HEK293 (cell line): ENCODE measurements at regions not wholly inside any gene's neighbourhood (a gene's known extent, or its start where the extent isn't known, plus 50 kb on each side); places are given as distances from the start of the nearest gene placed in this dataset.

Experiments
- CTCF ChIA-PET: fragments of 350-600 bp; formaldehyde crosslinking; extraction: SDS; loops from one replicate; lab custom pipeline; 2021; ENCODE audit warnings: antibody characterized with exemption; lab: Yijun Ruan, JAX
- POLR2A ChIA-PET: fragments of 300-600 bp; formaldehyde crosslinking; extraction: SDS; loops from one replicate; lab custom pipeline; 2020; ENCODE audit warnings: antibody characterized with exemption, inconsistent platforms; lab: Yijun Ruan, JAX
- H3K27ac ChIP-seq: fragments of 200-500 bp; sonication (Bioruptor generic); 2 replicates; pipeline ENCODE4 v1.5.1; 2014; ENCODE audit warnings: low read depth, low read length, control low read depth, inconsistent platforms; ENCODE audit errors: extremely low read depth
- H3K36me3 ChIP-seq, 2 experiments: fragments of 200-500 bp in 1 of 2; sonication (Bioruptor generic) in 1 of 2; 1 replicate in 1 of 2; 2 replicates in 1 of 2; pipeline ENCODE4 v1.5.1; 2014 to 2017; ENCODE audit warnings: inconsistent platforms in 2 of 2, low read length in 2 of 2; ENCODE audit not compliant: control insufficient read depth in 2 of 2, insufficient read depth in 1 of 2
- H3K4me1 ChIP-seq: fragments of 200-500 bp; sonication (Bioruptor generic); 2 replicates; pipeline ENCODE4 v1.5.1; 2014; ENCODE audit warnings: mild to moderate bottlenecking, low read length, inconsistent platforms; ENCODE audit not compliant: control insufficient read depth, insufficient read depth
- H3K4me3 ChIP-seq: 2 replicates; pipeline ENCODE4 v1.5.1; 2011; ENCODE audit warnings: low read depth, mild to moderate bottlenecking, control low read depth, low read length, moderate library complexity
- H3K9me3 ChIP-seq: fragments of 200-500 bp; sonication (Bioruptor generic); 2 replicates; pipeline ENCODE4 v1.5.1; 2014; ENCODE audit warnings: low read depth, low read length, inconsistent platforms; ENCODE audit not compliant: control insufficient read depth, insufficient read depth
- BCL11B ChIP-seq: fragments of 450-650 bp; formaldehyde crosslinking; IDR thresholded peaks from 2 replicates; pipeline ENCODE4 v1.5.1; 2016; ENCODE audit warnings: low read depth, missing biosample characterization, missing genetic modification characterization
- GLIS2 ChIP-seq: fragments of 450-650 bp; formaldehyde crosslinking; IDR thresholded peaks from 2 replicates; pipeline ENCODE4 v1.5.1; 2016; ENCODE audit warnings: missing biosample characterization, missing genetic modification characterization
- REST ChIP-seq: fragments of 450-650 bp; formaldehyde crosslinking; IDR thresholded peaks from 2 replicates; pipeline ENCODE4 v1.5.1; 2016; ENCODE audit warnings: missing biosample characterization, missing genetic modification characterization
- SETDB1 ChIP-seq: IDR thresholded peaks from one replicate; pipeline ENCODE4 v1.6.1; 2017; ENCODE audit warnings: mild to moderate bottlenecking, low read length, moderate library complexity, mixed read lengths; ENCODE audit not compliant: insufficient read length
- SP2 ChIP-seq: fragments of 450-650 bp; formaldehyde crosslinking; IDR thresholded peaks from 2 replicates; pipeline ENCODE4 v1.5.1; 2016; ENCODE audit warnings: missing biosample characterization, missing genetic modification characterization
- ZBTB8A ChIP-seq: fragments of 450-650 bp; formaldehyde crosslinking; IDR thresholded peaks from 2 replicates; pipeline ENCODE4 v1.5.1; 2016; ENCODE audit warnings: missing biosample characterization, missing genetic modification characterization
- ZFP69B ChIP-seq: fragments of 450-650 bp; formaldehyde crosslinking; IDR thresholded peaks from 2 replicates; pipeline ENCODE4 v1.5.1; 2016; ENCODE audit warnings: missing biosample characterization, missing genetic modification characterization
- ZIC2 ChIP-seq: fragments of 450-650 bp; formaldehyde crosslinking; IDR thresholded peaks from 2 replicates; pipeline ENCODE4 v1.5.1; 2016; ENCODE audit warnings: missing biosample characterization, missing genetic modification characterization
- ZNF155 ChIP-seq: fragments of 450-650 bp; formaldehyde crosslinking; IDR thresholded peaks from 2 replicates; pipeline ENCODE4 v1.5.1; 2016; ENCODE audit warnings: missing biosample characterization, missing genetic modification characterization
- ZNF2 ChIP-seq: fragments of 450-650 bp; formaldehyde crosslinking; IDR thresholded peaks from 2 replicates; pipeline ENCODE4 v1.5.1; 2016; ENCODE audit warnings: missing biosample characterization, missing genetic modification characterization
- ZNF211 ChIP-seq: fragments of 450-650 bp; formaldehyde crosslinking; IDR thresholded peaks from 2 replicates; pipeline ENCODE4 v1.5.1; 2016; ENCODE audit warnings: low read depth, missing biosample characterization, missing genetic modification characterization
- ZNF221 ChIP-seq: fragments of 450-650 bp; formaldehyde crosslinking; IDR thresholded peaks from 2 replicates; pipeline ENCODE4 v1.5.1; 2017; ENCODE audit warnings: missing biosample characterization, missing genetic modification characterization, borderline replicate concordance
- ZNF23 ChIP-seq: fragments of 450-650 bp; formaldehyde crosslinking; IDR thresholded peaks from 2 replicates; pipeline ENCODE4 v1.5.1; 2016; ENCODE audit warnings: missing biosample characterization, missing genetic modification characterization, borderline replicate concordance
- ZNF239 ChIP-seq: fragments of 450-650 bp; formaldehyde crosslinking; IDR thresholded peaks from 2 replicates; pipeline ENCODE4 v1.5.1; 2016; ENCODE audit warnings: missing biosample characterization, missing genetic modification characterization
- ZNF280D ChIP-seq: fragments of 450-650 bp; formaldehyde crosslinking; IDR thresholded peaks from 2 replicates; pipeline ENCODE4 v1.5.1; 2016; ENCODE audit warnings: missing biosample characterization, missing genetic modification characterization
- ZNF311 ChIP-seq: fragments of 450-650 bp; formaldehyde crosslinking; IDR thresholded peaks from 2 replicates; pipeline ENCODE4 v1.5.1; 2017; ENCODE audit warnings: missing biosample characterization, missing genetic modification characterization, borderline replicate concordance
- ZNF423 ChIP-seq: fragments of 450-650 bp; formaldehyde crosslinking; IDR thresholded peaks from 2 replicates; pipeline ENCODE4 v1.5.1; 2016; ENCODE audit warnings: missing biosample characterization, missing genetic modification characterization
- ZNF48 ChIP-seq: fragments of 450-650 bp; formaldehyde crosslinking; IDR thresholded peaks from 2 replicates; pipeline ENCODE4 v1.5.1; 2016; ENCODE audit warnings: missing biosample characterization, missing genetic modification characterization
- ZNF600 ChIP-seq: fragments of 450-650 bp; formaldehyde crosslinking; IDR thresholded peaks from 2 replicates; pipeline ENCODE4 v1.5.1; 2016; ENCODE audit warnings: missing biosample characterization, missing genetic modification characterization
- ZNF660 ChIP-seq: fragments of 450-650 bp; IDR thresholded peaks from 2 replicates; pipeline ENCODE4 v1.5.1; 2018; ENCODE audit warnings: missing biosample characterization, mild to moderate bottlenecking, missing genetic modification characterization
- ZNF707 ChIP-seq: fragments of 450-650 bp; formaldehyde crosslinking; IDR thresholded peaks from 2 replicates; pipeline ENCODE4 v1.5.1; 2016; ENCODE audit warnings: missing biosample characterization, missing genetic modification characterization
- ZNF76 ChIP-seq: fragments of 450-650 bp; formaldehyde crosslinking; IDR thresholded peaks from 2 replicates; pipeline ENCODE4; 2016; ENCODE audit warnings: low read depth, missing biosample characterization, missing genetic modification characterization, borderline replicate concordance
- ZNF777 ChIP-seq: fragments of 450-650 bp; formaldehyde crosslinking; IDR thresholded peaks from 2 replicates; pipeline ENCODE4 v1.5.1; 2017; ENCODE audit warnings: missing biosample characterization, missing genetic modification characterization, borderline replicate concordance
- ZNF785 ChIP-seq: fragments of 450-650 bp; formaldehyde crosslinking; IDR thresholded peaks from 2 replicates; pipeline ENCODE4 v1.5.1; 2016; ENCODE audit warnings: missing biosample characterization, missing genetic modification characterization
- ZNF791 ChIP-seq: fragments of 450-650 bp; formaldehyde crosslinking; IDR thresholded peaks from 2 replicates; pipeline ENCODE4 v1.5.1; 2016; ENCODE audit warnings: missing biosample characterization, missing genetic modification characterization
- ZNF792 ChIP-seq: fragments of 450-650 bp; formaldehyde crosslinking; IDR thresholded peaks from 2 replicates; pipeline ENCODE4 v1.5.1; 2016; ENCODE audit warnings: missing biosample characterization, missing genetic modification characterization
- ZSCAN18 ChIP-seq: fragments of 450-650 bp; formaldehyde crosslinking; IDR thresholded peaks from 2 replicates; pipeline ENCODE4 v1.5.1; 2016; ENCODE audit warnings: missing biosample characterization, missing genetic modification characterization

- TF ChIP-seq REST (tag by site-specific recombination), result no peak
- no peak for TF ChIP-seq ZNF23 (tag by site-specific recombination)
- no peak for TF ChIP-seq ZNF221
- TF ChIP-seq ZNF76 (tag by site-specific recombination), result no peak
- no peak for TF ChIP-seq ZSCAN18 (tag by site-specific recombination)
- no peak for TF ChIP-seq ZIC2
- no peak for TF ChIP-seq ZNF311 (tag by site-specific recombination)
- TF ChIP-seq ZNF707 (tag by site-specific recombination), result no peak
- no peak for TF ChIP-seq ZNF2
- TF ChIP-seq ZNF155 (tag by site-specific recombination), result no peak
- no peak for TF ChIP-seq ZNF792 (tag by site-specific recombination)
Observed at GRCh38 chr6:40000964-40001515, 66.8 kb upstream of the MOCS1 start (continued).

- POLR2A ChIA-PET, result interaction anchor here (0.7 kb wide), 1 partner anchor 669 kb away, joined by 5 read pairs; no protein-coding TSS in a partner anchor
- no peaks in the 10 kb centered on the region for H3K9me3 ChIP-seq
- CTCF ChIA-PET, result interaction anchor here (0.6 kb wide), 1 partner anchor 134 kb away, joined by 4 read pairs; no protein-coding TSS in a partner anchor
Observed at GRCh38 chr6:39999006-39999867, 65.0 kb upstream of the MOCS1 start.

GRCh38 chr6:39998126-39998525 is 63.9 kb upstream of the MOCS1 start:
- H3K9me3 ChIP-seq, result no peaks in the 10 kb centered on the region
- H3K27ac ChIP-seq, result no peak overlapping the region
- TF ChIP-seq ZNF423 (tag by site-specific recombination), result no peak
- no peak for TF ChIP-seq ZNF785 (tag by site-specific recombination)
- TF ChIP-seq GLIS2, result no peak
- TF ChIP-seq ZNF280D, result no peak
- no peak for TF ChIP-seq ZNF791
- no peak for TF ChIP-seq ZNF211 (tag by site-specific recombination)
- TF ChIP-seq ZNF777 (tag by site-specific recombination), result no peak
- TF ChIP-seq ZFP69B (tag by site-specific recombination), result no peak
- TF ChIP-seq ZNF48 (tag by site-specific recombination), result no peak
- TF ChIP-seq ZBTB8A (tag by site-specific recombination), result no peak
- no peak for TF ChIP-seq BCL11B
- TF ChIP-seq ZNF239 (tag by site-specific recombination), result no peak
- no peak for TF ChIP-seq ZNF600 (tag by site-specific recombination)
- no peaks in the 10 kb centered on the region for H3K4me1 ChIP-seq
- POLR2A ChIA-PET, result no interaction called here
- CTCF ChIA-PET, result interaction anchor here (0.7 kb wide), 1 partner anchor 508 kb away, joined by 3 read pairs; no protein-coding TSS in a partner anchor
- no peak overlapping the region for H3K4me3 ChIP-seq
- no peaks in the 10 kb centered on the region for H3K36me3 ChIP-seq

More at GRCh38 chr6:39999006-39999867, 65.0 kb upstream of the MOCS1 start:
- H3K27ac ChIP-seq, result no peak overlapping the region
- TF ChIP-seq ZNF660 (tag by site-specific recombination) (no peak), SETDB1 (peak; percentile 67), SP2 (tag by site-specific recombination) (no peak)
- H3K4me1 ChIP-seq, result no peaks in the 10 kb centered on the region
- H3K36me3 ChIP-seq, result no peaks in the 10 kb centered on the region
- no peak overlapping the region for H3K4me3 ChIP-seq
